HG03432 (cell line): ENCODE measurements at regions not wholly inside any gene's neighbourhood (a gene's known extent, or its start where the extent isn't known, plus 50 kb on each side); places are given as distances from the start of the nearest gene placed in this dataset.
"Not testable (repeated sequence)": the region's sequence is repeated elsewhere in the genome, so short reads cannot be mapped to it uniquely, and the experiment has no call there.

Experiments used
- ATAC-seq: cut with Tn5 transposase; IDR thresholded peaks from one replicate; pipeline ENCODE4 v1.9.1; 2021; ENCODE audit warnings: mild to moderate bottlenecking, moderate library complexity; ENCODE audit not compliant: unreplicated experiment

DNA sequence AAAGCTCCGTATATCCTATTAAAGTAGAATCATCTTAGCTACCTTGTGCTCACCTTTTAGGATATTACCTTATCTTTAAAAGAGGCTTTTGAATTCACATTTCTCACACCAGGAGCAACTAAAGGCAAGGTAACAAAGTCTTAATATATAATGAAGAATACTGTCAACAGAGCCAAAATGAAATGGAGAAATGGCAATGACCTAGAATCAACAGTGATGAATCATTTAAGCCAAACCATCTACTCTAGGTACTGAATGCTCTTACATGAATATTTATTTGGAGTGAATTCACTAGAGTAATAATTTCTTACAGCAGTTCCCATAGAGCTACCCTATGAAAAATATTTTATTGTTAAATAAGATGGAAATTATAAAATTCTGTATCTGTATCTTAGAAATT, 421.0 kb downstream of the RND3 start:
- no peak for ATAC-seq

- no peak for ATAC-seq
These were observed 423.4 kb downstream of the RND3 start for GRCh38 chr2:150063931-150064548.

- no peak for ATAC-seq
These were observed 424.0 kb downstream of the RND3 start for GRCh38 chr2:150063432-150063889.

GRCh38 chr2:150062416-150062815, 425.1 kb downstream of the RND3 start:
- no peak for ATAC-seq

DNA sequence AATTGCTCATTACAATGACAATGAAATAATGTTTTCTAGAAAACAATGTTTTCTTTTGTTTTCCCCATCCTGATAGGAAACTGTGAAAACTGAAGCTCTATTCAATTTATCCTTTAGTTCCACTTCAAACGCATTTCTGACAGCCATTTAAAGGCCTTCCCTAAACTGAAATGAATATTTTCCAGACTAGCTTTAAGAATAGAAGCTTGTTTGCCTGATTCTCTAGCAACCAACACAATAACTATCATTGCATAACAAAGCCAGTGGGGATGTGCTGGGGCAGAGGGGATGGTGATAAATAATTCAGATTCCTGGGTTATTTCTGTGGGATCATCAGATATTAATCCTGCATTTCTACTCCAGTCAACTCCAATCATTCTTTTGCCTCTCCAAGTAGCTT, 427.1 kb downstream of the RND3 start:
- ATAC-seq, result no peak

DNA sequence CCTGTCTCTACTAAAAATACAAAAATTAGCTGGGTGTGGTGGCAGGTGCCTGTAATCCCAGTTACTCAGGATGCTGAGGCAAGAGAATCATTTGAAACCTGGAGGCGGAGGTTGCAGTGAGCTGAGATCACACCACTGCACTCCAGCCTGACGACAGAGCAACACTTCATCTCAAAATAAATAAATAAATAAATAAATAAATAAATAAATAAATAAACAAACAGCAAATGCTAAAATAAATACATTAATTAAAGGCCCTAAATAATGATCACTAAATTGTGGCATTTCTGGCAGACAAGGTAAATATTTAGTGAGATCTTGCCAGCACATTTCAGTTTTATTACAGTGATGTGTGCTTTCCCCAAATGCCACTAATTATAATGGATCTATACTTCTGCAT, 427.8 kb downstream of the RND3 start:
- not testable (repeated sequence) for ATAC-seq

DNA sequence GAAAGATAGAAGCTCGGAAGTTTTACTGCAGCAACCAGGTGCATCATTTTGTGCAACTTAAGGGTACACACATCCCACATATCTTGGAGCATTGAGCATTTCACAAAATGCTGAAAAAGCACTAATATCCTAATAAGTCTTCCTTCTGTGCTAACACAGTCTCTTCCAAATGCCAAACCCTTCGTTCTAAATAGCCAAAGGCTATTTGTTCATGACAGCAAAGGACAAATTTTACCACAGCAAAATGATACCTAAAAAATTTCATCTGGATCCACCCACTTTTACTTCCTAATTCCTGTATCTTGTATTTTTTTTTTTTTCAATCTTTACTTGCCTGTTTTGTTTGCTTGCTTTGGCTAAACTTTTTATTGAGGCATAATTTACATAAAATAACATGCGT, 435.0 kb downstream of the RND3 start:
- no peak for ATAC-seq

DNA sequence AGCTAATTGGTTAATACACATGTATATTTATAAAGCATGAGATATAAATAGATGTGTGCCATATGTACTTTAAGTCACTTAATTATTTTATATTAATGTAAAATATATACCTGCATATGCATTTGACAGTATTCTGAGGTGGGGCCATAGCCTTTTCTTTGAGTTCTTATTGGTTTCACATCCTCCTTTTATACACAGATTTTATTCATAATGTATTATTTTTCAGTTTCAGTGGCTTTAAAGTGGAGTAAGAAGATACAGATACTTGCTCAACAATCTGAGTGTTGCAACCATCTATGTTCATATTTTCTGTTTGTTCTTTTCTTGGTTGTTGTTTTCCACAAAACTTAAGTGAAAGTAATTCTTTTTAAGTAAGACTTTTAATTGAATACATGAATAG, 436.5 kb downstream of the RND3 start:
- peak; percentile 91 for ATAC-seq

DNA sequence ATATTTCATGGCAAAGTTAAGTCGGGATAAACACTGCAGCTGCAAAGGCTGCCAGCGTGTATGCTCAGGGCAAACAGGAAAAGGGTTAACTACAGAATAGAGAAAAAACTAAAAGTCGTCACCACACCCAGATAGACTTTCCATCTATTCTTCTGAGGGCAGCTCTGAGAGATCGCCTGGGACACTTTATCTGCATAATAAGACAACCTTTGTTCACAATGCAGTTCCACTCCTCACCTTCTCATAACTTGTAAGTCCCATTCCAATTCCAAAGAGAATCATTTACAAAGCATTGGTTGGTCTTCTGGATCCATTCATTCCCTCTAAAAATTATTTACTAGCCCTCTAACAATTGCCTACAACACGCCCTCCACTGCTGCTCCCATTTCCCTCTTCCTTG, 437.4 kb downstream of the RND3 start:
- ATAC-seq, result no peak

- ATAC-seq, result no peak
These were observed 439.7 kb downstream of the RND3 start for GRCh38 chr2:150047620-150048222.

DNA sequence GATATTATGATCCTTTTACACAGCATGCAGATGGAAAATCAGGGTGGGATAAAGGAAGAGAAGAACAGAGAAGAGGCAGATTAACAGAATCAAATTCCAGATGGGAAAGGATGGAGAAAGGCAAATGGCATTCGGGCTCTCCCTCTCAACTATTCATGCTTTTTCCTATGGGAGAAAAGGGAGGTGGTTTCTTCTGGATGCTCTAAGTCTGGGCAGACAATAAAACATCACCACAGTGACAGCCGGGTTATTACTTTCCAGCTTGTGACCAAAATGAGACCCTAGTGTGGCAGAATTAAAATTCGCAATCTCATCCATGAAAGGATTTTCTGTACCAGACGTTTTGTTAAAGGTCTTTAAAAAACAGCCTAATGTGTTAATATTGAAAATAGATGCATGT, 440.7 kb downstream of the RND3 start:
- ATAC-seq, result no peak

- ATAC-seq, result no peak
These were observed 441.3 kb downstream of the RND3 start for GRCh38 chr2:150046211-150046610.

DNA sequence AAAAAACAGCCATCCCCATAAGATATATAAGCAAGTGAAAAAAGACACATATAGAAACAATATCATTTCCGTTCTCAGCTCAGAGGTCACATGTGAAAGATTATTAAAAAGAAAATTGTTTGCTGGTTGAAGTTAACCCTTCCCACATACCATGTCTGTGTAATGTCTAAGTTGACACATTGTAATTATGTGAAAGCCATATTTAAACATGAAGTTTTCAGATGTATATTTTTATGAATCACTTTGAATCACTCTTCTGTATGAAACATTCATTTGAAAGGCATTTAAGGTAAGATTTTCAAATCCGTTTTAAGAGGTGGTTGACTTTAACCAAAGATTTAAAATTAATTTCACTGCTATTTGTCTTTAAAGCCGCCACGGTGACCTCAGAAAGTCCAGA, 441.9 kb downstream of the RND3 start:
- no peak for ATAC-seq

- ATAC-seq, result no peak
These were observed 444.3 kb downstream of the RND3 start for GRCh38 chr2:150043172-150043500.

GRCh38 chr2:150042500-150043171, 444.8 kb downstream of the RND3 start:
- ATAC-seq, result no peak

DNA sequence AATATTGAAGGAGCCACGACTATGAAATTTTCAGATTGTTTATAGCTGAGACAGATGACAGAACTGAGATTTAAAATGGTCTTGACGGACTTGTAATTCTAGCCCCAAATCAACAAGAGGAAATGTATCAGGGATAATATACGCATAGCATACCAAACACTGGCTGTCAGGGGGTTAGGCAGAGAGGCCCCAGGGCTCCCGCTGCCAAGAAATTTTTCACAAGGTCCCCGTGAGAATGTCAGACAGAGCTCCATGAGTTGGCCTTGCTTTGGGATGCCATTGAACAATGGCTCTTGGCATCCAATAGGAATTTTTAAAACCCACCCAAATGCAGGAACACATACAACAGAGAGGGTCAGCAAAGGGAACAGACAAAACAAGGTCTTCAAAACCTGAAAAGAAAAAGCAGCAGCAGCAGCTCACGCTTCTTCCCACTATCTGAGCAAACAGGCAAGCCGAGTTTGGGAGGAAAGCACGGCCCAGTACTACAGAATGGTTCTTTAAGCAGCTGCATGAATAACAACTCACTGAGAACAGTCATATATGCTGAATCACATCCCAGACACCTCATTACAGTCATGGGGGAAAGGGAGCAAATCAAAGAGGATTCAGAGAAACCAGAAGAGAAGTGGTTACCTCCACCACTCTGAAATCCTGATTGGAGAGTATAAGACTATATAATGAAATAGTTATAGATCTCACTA, 445.6 kb downstream of the RND3 start:
- no peak for ATAC-seq

DNA sequence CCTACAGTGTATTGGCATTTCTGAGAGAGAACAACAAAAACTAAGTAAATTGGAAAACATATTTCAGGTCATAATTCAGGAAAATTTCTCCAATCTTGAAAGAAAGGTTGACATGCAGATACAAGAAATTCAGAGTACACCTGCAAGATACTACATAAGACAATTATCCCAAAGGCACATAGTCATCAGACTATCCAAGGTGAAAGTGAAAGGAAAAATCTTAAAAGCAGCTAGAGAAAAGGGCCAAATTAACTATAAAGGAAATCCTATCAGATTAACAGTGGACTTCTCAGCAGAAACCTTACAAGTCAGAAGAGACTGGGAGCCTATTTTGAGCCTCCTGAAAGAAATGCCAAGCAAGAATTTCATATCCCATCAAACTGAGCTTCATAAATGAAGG, 449.0 kb upstream of the MMADHC start:
- no peak for ATAC-seq

DNA sequence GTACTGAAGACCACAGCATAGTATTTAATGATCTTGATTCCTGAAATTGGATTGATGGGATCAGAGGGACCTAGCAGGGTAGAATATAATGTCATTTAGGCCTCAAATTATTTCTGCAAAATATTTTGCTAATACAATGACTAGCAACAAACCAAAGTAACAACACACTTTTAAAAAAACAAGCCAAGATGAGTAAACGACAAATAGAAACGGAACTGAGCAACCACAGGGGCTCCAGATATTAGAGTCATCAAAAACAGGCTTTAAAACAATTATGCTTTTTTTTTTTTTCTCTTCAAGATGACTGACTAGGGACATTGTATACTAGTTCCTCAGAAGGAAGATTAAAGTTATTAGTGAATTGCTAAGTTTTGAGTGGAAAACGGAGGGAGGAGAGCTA, 447.1 kb upstream of the MMADHC start:
- no peak for ATAC-seq

DNA sequence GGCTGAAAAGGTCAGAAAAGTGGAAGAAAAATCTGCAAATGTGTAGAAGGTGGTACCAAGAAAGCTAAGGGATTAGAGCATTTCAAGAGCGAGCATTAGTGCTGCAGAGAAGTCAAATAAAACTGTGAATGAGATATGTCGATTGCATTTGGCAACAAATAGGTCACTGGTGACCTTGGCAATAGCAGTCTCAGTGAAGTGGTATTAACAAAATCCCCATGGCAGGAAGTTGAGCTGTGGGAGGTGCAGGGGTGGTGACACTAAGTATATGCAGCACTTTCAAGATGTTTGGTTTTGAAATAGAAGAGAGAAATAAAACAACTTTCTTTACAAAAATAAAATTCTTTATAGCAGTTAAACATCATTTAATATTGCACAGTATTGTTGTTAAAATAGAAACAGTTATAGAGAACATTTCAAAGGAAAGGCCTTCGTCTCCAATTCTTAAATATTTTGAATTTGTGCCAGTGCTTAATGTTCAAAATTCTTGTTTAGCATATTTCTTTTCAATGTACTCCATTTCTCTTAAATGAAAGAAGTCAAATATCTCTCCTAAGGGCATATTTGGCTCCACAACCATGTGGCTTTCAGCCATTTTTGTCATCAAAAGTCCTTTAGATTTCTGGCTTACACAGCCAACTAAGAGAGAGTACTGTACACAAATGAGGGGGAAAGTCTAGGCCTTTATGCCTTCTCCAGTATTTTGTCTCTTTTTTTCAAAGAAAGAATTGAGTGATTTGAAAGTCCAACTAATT, 443.0 kb upstream of the MMADHC start:
- no peak for ATAC-seq

DNA sequence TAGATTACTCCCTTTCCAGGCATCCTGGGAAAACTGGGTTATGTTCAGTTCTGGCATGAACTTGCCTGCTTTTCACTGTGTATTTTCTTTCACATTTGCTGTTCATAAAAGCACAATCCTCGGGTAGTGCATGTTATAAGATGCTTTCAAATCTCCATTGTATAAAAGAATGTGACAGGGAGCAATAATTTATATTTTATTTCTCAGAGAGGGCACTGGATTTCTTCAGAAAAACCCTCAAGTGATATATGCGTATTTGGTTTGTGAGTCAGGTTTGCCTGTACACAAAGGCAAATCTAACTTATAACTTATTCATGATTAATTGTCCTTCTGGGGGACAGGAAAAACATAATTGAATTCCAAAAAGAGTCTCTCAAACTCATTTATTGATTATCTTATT, 440.7 kb upstream of the MMADHC start:
- no peak for ATAC-seq

DNA sequence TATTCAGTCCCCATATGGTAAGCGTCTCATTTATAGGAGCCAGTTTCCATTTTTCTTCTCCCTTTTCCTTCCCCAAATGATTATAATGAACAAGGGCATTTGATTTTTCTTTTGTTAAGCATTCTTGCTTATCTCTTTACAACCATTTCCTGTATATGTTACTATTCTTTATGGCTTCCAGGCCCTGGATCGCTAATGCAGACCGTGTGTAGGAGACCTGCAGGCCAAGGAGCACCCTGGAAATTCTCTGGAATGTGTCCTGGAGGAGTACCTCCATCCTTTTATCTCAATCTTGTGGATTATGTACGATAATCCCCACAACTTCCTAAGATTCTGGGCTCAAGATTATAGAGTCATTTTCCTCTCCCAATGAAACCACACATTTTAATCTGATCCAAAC, 439.6 kb upstream of the MMADHC start:
- no peak for ATAC-seq
